Ovary (tissue), 7 donors: ENCODE measurements at regions not wholly inside any gene's neighbourhood (a gene's known extent, or its start where the extent isn't known, plus 50 kb on each side); places are given as distances from the start of the nearest gene placed in this dataset.

ENCODE experiments used
- DNase-seq, 5 donors: peaks; one replicate each; pipeline ENCODE4 v3.0.0-alpha.2; 2019 to 2020
- H3K27ac ChIP-seq, 2 donors: fragments of 200-600 bp; one replicate each; pipeline versions ENCODE4 v1.5.1 to v1.8.0; 2019 to 2022
- H3K27me3 ChIP-seq: fragments of 200-600 bp; one replicate; pipeline ENCODE4 v1.8.0; 2022
- H3K36me3 ChIP-seq: fragments of 200-600 bp; sonication (generic); one replicate; pipeline ENCODE4 v1.5.1; 2019
- H3K4me1 ChIP-seq: one replicate; pipeline ENCODE4 v1.8.1; 2013; ENCODE audit warnings: mild to moderate bottlenecking, moderate library complexity; ENCODE audit not compliant: insufficient read depth
- H3K4me3 ChIP-seq: fragments of 200-600 bp; sonication (generic); one replicate; pipeline ENCODE4 v1.5.1; 2017
- H3K9me3 ChIP-seq, 2 donors: fragments of 200-600 bp in 1 of 2; sonication (generic) in 1 of 2; one replicate each; pipeline versions ENCODE4 v1.5.1 to v1.8.1; 2013 to 2019; ENCODE audit warnings: mild to moderate bottlenecking in 1 of 2, moderate library complexity in 1 of 2
- EP300 ChIP-seq: sonication (generic); formaldehyde crosslinking; IDR thresholded peaks from one replicate; pipeline ENCODE4 v1.6.1; 2017; ENCODE audit warnings: antibody characterized with exemption
- POLR2A ChIP-seq: fragments of 450-650 bp; IDR thresholded peaks from one replicate; pipeline ENCODE4 v1.6.1; 2017; ENCODE audit warnings: antibody characterized with exemption, mild to moderate bottlenecking, moderate library complexity
- WGBS, 3 donors: extraction: QIAGEN DNeasy Blood & Tissue Kit in 1 of 3; methylation state at CpG; one replicate each; pipeline versions ENCODE4 v1.1.5 to v1.1.7; 2013 to 2017; 5-methylcytosine and 5-hydroxymethylcytosine counted together
- intact Hi-C, 4 donors: fragments of 100-400 bp; cut with DNase I; formaldehyde crosslinking; loops; one replicate each; pipeline versions ENCODE4 v1.11.0 to v1.15.1; 2022 to 2023
- TF ChIP-seq, protein P1 (sequence below), 3 donors: fragments of 450-650 bp in 2 of 3; fragments of 200-600 bp in 1 of 3; IDR thresholded peaks; one replicate each; pipeline versions ENCODE4 v1.5.1 to v1.8.0; 2016 to 2022; ENCODE audit warnings: antibody characterized with exemption in 3 of 3, mild to moderate bottlenecking in 1 of 3
- donor health status: DM: no; HTN: no; CAD: no; lungs with moderate emphysema.
- donor health status: DM: no; HTN: no; CAD: no.
- donor health status: Bipolar disorder and iron deficiency.
- donor health status: DM: no; HTN: no; CAD: no.
- donor health status: DM: yes; HTN: yes; CAD: no.

DNA sequence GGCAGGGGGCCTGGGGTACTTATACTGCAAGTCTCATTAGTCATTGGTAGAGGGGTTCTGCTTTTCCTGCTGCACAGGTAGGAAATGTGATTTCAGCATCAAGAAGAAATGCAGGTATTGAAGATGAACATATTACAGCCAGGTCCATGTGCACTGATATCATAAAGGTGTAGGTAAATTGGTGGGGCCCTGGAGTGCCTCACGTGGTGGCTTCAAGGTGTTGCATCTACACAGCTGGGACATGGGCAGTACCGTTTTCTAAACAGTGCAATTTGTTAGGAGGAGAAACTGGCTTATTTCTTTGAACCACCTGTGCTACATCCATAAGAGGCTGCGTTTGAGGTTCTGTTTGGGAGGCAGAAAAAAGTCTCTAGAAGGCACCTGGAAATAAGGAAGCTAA lies 618.1 kb upstream of the RBFOX1 start:
- no peaks in the 10 kb centered on the region for H3K4me1 ChIP-seq
- H3K9me3 ChIP-seq, result no peaks in the 10 kb centered on the region
- no peak overlapping the region for H3K4me3 ChIP-seq
- intact Hi-C loops, result no loop called here
- H3K36me3 ChIP-seq, result no peaks in the 10 kb centered on the region
- TF ChIP-seq EP300 (no peak), POLR2A (no peak)
- TF ChIP-seq, protein P1, sequence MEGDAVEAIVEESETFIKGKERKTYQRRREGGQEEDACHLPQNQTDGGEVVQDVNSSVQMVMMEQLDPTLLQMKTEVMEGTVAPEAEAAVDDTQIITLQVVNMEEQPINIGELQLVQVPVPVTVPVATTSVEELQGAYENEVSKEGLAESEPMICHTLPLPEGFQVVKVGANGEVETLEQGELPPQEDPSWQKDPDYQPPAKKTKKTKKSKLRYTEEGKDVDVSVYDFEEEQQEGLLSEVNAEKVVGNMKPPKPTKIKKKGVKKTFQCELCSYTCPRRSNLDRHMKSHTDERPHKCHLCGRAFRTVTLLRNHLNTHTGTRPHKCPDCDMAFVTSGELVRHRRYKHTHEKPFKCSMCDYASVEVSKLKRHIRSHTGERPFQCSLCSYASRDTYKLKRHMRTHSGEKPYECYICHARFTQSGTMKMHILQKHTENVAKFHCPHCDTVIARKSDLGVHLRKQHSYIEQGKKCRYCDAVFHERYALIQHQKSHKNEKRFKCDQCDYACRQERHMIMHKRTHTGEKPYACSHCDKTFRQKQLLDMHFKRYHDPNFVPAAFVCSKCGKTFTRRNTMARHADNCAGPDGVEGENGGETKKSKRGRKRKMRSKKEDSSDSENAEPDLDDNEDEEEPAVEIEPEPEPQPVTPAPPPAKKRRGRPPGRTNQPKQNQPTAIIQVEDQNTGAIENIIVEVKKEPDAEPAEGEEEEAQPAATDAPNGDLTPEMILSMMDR (IDR thresholded peaks at IDR 0.05), result no peak
- no peaks in the 10 kb centered on the region for H3K27me3 ChIP-seq
- 43 to 62% (median 49%) methylated on average over 3 of the region's 3 CpGs for WGBS, 3 donors
- no peak overlapping the region for H3K27ac ChIP-seq
- DNase-seq, result no peak

DNA sequence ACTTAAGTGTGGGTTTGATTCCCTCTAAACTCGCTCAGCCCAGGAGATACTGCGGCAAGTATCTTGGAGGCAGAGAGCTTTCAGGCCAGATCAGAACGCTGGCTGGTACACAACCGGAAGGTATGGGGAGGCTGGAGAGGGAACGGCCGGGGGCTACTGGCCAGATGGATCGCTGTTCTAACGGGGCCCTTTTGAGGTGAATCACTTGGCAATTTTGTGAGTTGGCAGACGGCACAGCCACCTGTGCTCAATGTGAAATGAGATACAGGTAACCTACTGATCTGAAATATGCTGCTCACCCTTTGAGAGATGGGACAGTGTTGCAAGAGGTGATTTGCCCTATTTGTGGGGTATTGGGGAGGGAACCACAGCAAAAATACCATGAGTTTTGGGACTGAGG lies 622.9 kb upstream of the RBFOX1 start:
- H3K27ac ChIP-seq, result no peak overlapping the region
- 76 to 86% (median 81%) methylated on average over 9 of the region's 9 CpGs for WGBS, 3 donors
- H3K4me3 ChIP-seq, result no peak overlapping the region
- no peaks in the 10 kb centered on the region for H3K27me3 ChIP-seq
- TF ChIP-seq POLR2A, result no peak
- TF ChIP-seq EP300, result no peak
- H3K4me1 ChIP-seq, result no peaks in the 10 kb centered on the region
- no peak for DNase-seq
- intact Hi-C loops, result no loop called here
- H3K36me3 ChIP-seq, result no peaks in the 10 kb centered on the region
- H3K9me3 ChIP-seq, result no peaks in the 10 kb centered on the region

DNA sequence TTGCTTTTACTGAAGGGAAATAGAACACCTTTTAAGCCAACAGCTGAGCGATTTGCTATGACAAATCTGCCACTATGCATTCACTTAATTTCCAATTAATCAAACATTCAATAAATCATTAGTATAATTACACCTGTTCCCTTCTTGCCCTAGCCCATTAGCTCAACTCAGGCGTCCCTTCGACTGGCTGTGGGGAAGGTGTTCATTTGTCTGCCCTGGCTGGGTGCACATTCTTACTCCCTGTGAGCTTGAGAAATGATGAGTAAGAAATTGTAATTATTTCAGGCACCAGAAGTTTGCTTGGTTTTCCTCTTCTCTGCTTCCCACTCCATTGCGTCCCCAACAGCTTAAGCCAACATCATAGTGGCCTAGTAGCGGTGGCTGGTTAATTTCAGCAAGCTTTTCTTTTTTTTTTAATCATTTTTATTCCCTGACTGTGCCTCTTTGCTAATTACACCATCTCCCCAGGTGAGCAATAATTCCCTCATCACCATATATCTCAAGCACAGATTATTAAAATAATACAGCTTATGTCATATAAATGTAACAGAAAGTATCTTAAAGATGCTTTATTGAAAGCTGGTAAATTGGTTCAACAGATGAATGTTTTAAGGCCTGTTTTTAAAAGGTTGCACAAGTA lies 623.9 kb upstream of the RBFOX1 start:
- Histone ChIP-seq H3K36me3 (no peaks in the 10 kb centered on the region), H3K27ac (no peak overlapping the region), H3K9me3 (no peaks in the 10 kb centered on the region), H3K4me1 (no peaks in the 10 kb centered on the region), H3K4me3 (no peak overlapping the region), H3K27me3 (no peaks in the 10 kb centered on the region)
- intact Hi-C loops, result no loop called here
- no peak for DNase-seq
- no peak for TF ChIP-seq POLR2A
- TF ChIP-seq EP300, result no peak
- TF ChIP-seq, protein P1 (IDR thresholded peaks at IDR 0.05), result no peak
- WGBS, 3 donors, result 80 to 89% (median 82%) methylated on average over 5 of the region's 5 CpGs

DNA sequence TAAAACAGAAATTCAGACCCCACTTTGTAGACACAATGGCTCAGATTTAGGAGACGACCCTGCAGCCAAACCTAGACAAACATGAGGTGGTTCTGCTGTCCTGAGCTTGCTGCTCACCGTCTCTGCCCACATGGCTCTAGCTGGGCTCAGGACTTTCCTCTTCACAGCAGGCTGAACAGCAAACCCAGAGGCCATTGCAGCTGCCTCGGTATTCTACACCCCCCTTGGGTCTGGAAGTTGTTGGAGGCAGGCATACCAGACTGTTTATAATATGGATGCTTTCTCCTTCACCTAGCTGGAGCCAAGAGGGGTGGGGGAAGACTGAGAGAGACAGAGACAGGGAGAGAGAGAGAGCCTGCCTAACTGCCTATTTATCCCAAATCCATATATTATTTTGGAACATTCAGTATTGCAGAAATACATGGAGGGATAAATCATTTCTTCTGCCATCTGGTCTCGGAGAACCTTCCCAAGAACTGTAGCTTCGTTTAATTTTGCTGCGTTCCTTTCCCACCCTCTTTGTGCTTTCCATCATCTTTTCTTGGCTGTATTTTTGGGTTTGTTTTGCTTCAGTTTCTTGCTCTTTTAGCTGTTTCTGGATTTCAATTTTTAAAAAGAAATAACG lies 628.2 kb upstream of the RBFOX1 start:
- 32 to 40% (median 34%) methylated on average over 7 of the region's 7 CpGs for WGBS, 3 donors
- TF ChIP-seq, protein P1 (IDR thresholded peaks at IDR 0.05), result no peak
- no peak for TF ChIP-seq EP300
- TF ChIP-seq POLR2A, result no peak

DNA sequence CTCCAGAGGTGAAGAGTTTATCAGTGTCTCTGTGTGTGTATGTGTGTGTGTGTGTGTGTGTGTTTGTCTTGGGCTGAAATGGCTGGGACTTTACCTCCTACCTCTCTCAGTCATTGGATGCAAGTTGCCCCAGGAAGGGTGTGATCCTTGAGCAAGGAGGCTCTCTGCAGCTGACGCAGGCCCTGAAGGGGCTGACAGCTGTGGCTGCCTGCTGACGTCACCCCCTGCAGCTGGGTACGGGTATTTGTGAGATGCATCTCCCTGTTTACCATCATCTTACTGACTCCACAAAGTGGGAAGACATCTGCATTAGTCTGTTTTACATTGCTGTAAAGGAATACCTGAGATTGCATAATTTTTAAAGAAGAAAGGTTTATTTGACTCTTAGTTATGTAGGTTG lies 631.5 kb upstream of the RBFOX1 start:
- no peak for DNase-seq
- Histone ChIP-seq H3K27ac (no peak overlapping the region), H3K36me3 (no peaks in the 10 kb centered on the region), H3K27me3 (no peaks in the 10 kb centered on the region), H3K4me1 (no peaks in the 10 kb centered on the region), H3K4me3 (no peak overlapping the region), H3K9me3 (no peaks in the 10 kb centered on the region)
- TF ChIP-seq POLR2A, result no peak
- TF ChIP-seq, protein P1 (IDR thresholded peaks at IDR 0.05), result no peak
- TF ChIP-seq EP300, result no peak
- WGBS, 3 donors, result 32 to 49% (median 43%) methylated on average over 3 of the region's 3 CpGs
- intact Hi-C loops, result no loop called here

More for the DNA sequence above, 628.2 kb upstream of the RBFOX1 start:
- no peaks in the 10 kb centered on the region for H3K9me3 ChIP-seq
- H3K36me3 ChIP-seq, result no peaks in the 10 kb centered on the region
- no peak overlapping the region for H3K4me3 ChIP-seq
- no peak overlapping the region for H3K27ac ChIP-seq
- no peaks in the 10 kb centered on the region for H3K4me1 ChIP-seq
- intact Hi-C loops, result no loop called here
- no peak for DNase-seq
- H3K27me3 ChIP-seq, result no peaks in the 10 kb centered on the region
